Fibroblast of lung (primary cell): ENCODE measurements at regions not wholly inside any gene's neighbourhood (a gene's known extent, or its start where the extent isn't known, plus 50 kb on each side); places are given as distances from the start of the nearest gene placed in this dataset.

Experiments used
- DNase-seq, 2 donors: peaks; one replicate each; pipeline versions ENCODE4 v3.0.0 to v3.0.0-alpha.2; 2010; ENCODE audit warnings: low read depth in 2 of 2
- H2AFZ ChIP-seq: 2 replicates; pipeline ENCODE4 v1.5.1; 2012; ENCODE audit warnings: low read length, control low read depth, inconsistent platforms
- H3K27ac ChIP-seq: 2 replicates; pipeline ENCODE4 v1.5.1; 2011; ENCODE audit warnings: low read length, control low read depth; ENCODE audit not compliant: insufficient read depth
- H3K27me3 ChIP-seq: 2 replicates; pipeline ENCODE4 v1.5.1; 2011; ENCODE audit warnings: mild to moderate bottlenecking, low read length; ENCODE audit not compliant: control insufficient read depth, insufficient read depth
- H3K36me3 ChIP-seq: 2 replicates; pipeline ENCODE4 v1.5.1; 2011; ENCODE audit warnings: low read length; ENCODE audit not compliant: control insufficient read depth, insufficient read depth
- H3K4me1 ChIP-seq: 2 replicates; pipeline ENCODE4 v1.5.1; 2011; ENCODE audit warnings: low read length; ENCODE audit not compliant: control insufficient read depth, insufficient read depth; ENCODE audit errors: extremely low read depth
- H3K4me2 ChIP-seq: 2 replicates; pipeline ENCODE4 v1.5.1; 2011; ENCODE audit warnings: low read length, control low read depth; ENCODE audit not compliant: insufficient read depth; ENCODE audit errors: extremely low read depth
- H3K4me3 ChIP-seq, 4 experiments: fragments of 200-600 bp in 1 of 4; sonication (generic) in 1 of 4; replicated peaks in 1 of 4; 2 replicates each; pipeline ENCODE4 v1.5.1; 2011 to 2016; ENCODE audit warnings: low read length in 4 of 4, low read depth in 3 of 4, mild to moderate bottlenecking in 3 of 4, control low read depth in 2 of 4, inconsistent platforms in 1 of 4, mixed read lengths in 1 of 4; ENCODE audit not compliant: insufficient read depth in 1 of 4; ENCODE audit errors: control extremely low read depth in 1 of 4
- H3K79me2 ChIP-seq: 2 replicates; pipeline ENCODE4 v1.5.1; 2012; ENCODE audit warnings: mild to moderate bottlenecking, low read length, inconsistent platforms; ENCODE audit not compliant: control insufficient read depth, insufficient read depth
- H3K9ac ChIP-seq: 2 replicates; pipeline ENCODE4 v1.5.1; 2011; ENCODE audit warnings: mild to moderate bottlenecking, low read length, control low read depth; ENCODE audit not compliant: insufficient read depth
- H3K9me3 ChIP-seq: 2 replicates; pipeline ENCODE4 v1.5.1; 2012; ENCODE audit warnings: low read depth, low read length; ENCODE audit not compliant: control insufficient read depth, insufficient read depth
- H4K20me1 ChIP-seq: 2 replicates; pipeline ENCODE4 v1.5.1; 2011; ENCODE audit warnings: low read length; ENCODE audit not compliant: control insufficient read depth, insufficient read depth; ENCODE audit errors: extremely low read depth
- EZH2 ChIP-seq: IDR thresholded peaks from 2 replicates; pipeline ENCODE4 v1.5.1; 2012; ENCODE audit warnings: low read length, control low read depth, mild to moderate bottlenecking; ENCODE audit errors: missing control alignments
- TF ChIP-seq, protein P1 (sequence below), 2 donors: IDR thresholded peaks in 1 of 2; conservative IDR thresholded peaks in 1 of 2; 1 replicate in 1 of 2; 2 replicates in 1 of 2; pipeline ENCODE4 v1.5.1; 2011 to 2012; ENCODE audit warnings: low read length in 2 of 2, control low read depth in 1 of 2, inconsistent platforms in 1 of 2, low read depth in 1 of 2, mild to moderate bottlenecking in 1 of 2

DNA sequence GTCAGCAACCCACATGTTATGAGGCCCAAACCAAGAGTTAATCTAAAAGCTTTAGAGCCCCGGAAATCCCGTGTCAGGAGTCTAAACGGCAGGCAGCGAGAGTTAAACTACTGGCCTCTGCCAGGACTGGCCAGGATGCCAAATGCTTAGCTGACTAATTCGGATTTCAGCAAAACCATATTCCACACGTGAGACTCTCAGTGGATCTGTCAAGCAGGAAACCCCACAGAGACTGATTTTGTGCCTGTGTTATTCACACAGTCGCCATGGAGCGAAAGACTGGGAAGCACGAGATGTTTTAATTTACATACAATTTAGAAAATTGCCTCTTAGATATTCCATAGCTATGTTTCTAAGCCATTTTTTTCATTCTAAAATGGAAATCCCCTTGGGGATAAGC is 152.9 kb downstream of the RNASET2 start:
- no peak overlapping the region for H3K27ac ChIP-seq
- H3K79me2 ChIP-seq = no peaks in the 10 kb centered on the region
- no peak overlapping the region for H3K9ac ChIP-seq
- no peaks in the 10 kb centered on the region for H3K9me3 ChIP-seq
- no peak for DNase-seq
- no peaks in the 10 kb centered on the region for H3K36me3 ChIP-seq
- H3K4me3 ChIP-seq = no peak overlapping the region
- H3K27me3 ChIP-seq = no peaks in the 10 kb centered on the region
- H3K4me1 ChIP-seq = no peaks in the 10 kb centered on the region
- no peaks in the 10 kb centered on the region for H4K20me1 ChIP-seq
- no peak overlapping the region for H3K4me2 ChIP-seq
- H2AFZ ChIP-seq = no peak overlapping the region
- no peak for TF ChIP-seq EZH2
- TF ChIP-seq, protein P1, sequence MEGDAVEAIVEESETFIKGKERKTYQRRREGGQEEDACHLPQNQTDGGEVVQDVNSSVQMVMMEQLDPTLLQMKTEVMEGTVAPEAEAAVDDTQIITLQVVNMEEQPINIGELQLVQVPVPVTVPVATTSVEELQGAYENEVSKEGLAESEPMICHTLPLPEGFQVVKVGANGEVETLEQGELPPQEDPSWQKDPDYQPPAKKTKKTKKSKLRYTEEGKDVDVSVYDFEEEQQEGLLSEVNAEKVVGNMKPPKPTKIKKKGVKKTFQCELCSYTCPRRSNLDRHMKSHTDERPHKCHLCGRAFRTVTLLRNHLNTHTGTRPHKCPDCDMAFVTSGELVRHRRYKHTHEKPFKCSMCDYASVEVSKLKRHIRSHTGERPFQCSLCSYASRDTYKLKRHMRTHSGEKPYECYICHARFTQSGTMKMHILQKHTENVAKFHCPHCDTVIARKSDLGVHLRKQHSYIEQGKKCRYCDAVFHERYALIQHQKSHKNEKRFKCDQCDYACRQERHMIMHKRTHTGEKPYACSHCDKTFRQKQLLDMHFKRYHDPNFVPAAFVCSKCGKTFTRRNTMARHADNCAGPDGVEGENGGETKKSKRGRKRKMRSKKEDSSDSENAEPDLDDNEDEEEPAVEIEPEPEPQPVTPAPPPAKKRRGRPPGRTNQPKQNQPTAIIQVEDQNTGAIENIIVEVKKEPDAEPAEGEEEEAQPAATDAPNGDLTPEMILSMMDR (conservative IDR thresholded peaks at IDR 0.05 in 1 of 2, IDR thresholded peaks at IDR 0.05 in 1 of 2; ENCODE audit: low read depth in 1 of 2, low read length in 2 of 2) = no peak

- Histone ChIP-seq H3K27me3 (no peaks in the 10 kb centered on the region), H3K36me3 (no peaks in the 10 kb centered on the region), H3K4me1 (no peaks in the 10 kb centered on the region), H3K4me2 (no peak overlapping the region), H3K9ac (no peak overlapping the region), H3K4me3 (no peak overlapping the region), H3K9me3 (no peaks in the 10 kb centered on the region), H3K27ac (no peak overlapping the region), H3K79me2 (no peaks in the 10 kb centered on the region), H4K20me1 (no peaks in the 10 kb centered on the region), H2AFZ (no peak overlapping the region)
- TF ChIP-seq EZH2 = no peak
- TF ChIP-seq, protein P1 (conservative IDR thresholded peaks at IDR 0.05 in 1 of 2, IDR thresholded peaks at IDR 0.05 in 1 of 2; ENCODE audit: low read depth in 1 of 2, low read length in 2 of 2) = no peak
- no peak for DNase-seq
These were observed 153.9 kb downstream of the RNASET2 start for GRCh38 chr6:166802401-166802800.

GRCh38 chr6:166800137-166800536 is 156.2 kb downstream of the RNASET2 start:
- Histone ChIP-seq H3K4me2 (no peak overlapping the region), H4K20me1 (no peaks in the 10 kb centered on the region), H3K9ac (no peak overlapping the region), H3K9me3 (no peaks in the 10 kb centered on the region), H3K27ac (no peak overlapping the region), H3K79me2 (no peaks in the 10 kb centered on the region), H3K27me3 (no peaks in the 10 kb centered on the region), H3K36me3 (no peaks in the 10 kb centered on the region), H2AFZ (no peak overlapping the region), H3K4me1 (no peaks in the 10 kb centered on the region), H3K4me3 (no peak overlapping the region)
- TF ChIP-seq EZH2 = no peak
- TF ChIP-seq, protein P1 (conservative IDR thresholded peaks at IDR 0.05 in 1 of 2, IDR thresholded peaks at IDR 0.05 in 1 of 2; ENCODE audit: low read depth in 1 of 2, low read length in 2 of 2) = no peak
- no peak for DNase-seq
